DMS 273 treated with DMSO at 0.1 percent for 48 hours (cell line): ENCODE measurements at regions not wholly inside any gene's neighbourhood (a gene's known extent, or its start where the extent isn't known, plus 50 kb on each side); places are given as distances from the start of the nearest gene placed in this dataset.

Experiments used
- DNase-seq: peaks from one replicate; lab custom pipeline; 2025; lab: John Stamatoyannopoulos, UW

DNA sequence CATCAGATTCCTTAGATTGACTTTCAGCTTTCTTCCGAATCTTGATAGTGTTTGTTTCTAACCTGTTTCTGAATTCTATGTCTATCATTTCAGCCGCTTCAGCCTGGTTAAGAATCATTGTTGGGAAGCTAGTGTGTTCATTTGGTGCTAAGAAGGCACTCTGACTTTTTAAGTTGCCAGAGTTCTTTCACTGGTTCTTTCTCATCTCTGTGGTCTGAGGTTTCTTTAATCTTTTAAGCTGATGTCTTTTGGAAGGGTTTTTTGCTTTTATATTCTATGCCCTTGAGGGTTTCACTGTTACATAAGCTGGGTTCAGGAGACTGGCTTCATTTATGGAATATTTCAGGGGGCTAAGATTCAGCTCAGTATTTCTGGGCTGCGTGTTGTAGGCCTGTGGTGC lies 104.5 kb upstream of the PRSS58 start:
- DNase-seq, result no peak

- no peak for DNase-seq
Measured at GRCh38 chr7:142359694-142360279, 101.9 kb upstream of the PRSS58 start.

- DNase-seq, result no peak
Measured at GRCh38 chr7:142357953-142358520, 100.2 kb upstream of the PRSS58 start.

DNA sequence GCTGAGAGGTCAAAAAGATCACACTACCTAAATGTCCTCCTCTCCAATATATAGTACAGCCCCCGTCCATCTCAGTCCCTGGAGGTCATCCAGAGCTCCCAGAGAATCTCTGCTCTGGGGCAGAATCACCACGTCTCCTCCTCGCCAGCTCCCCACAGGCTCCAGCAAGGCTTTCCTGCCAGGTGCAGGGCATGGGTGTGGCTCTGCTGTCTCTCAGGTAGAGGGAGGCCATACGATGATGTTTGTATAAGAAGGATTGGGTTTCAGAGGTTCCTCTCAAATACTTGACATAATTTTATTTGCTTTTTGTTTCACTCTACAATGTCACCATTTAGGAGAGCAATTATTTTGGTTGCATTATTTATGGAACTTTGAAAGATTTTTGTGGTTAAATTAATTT lies 98.3 kb upstream of the PRSS58 start:
- DNase-seq, result no peak

DNA sequence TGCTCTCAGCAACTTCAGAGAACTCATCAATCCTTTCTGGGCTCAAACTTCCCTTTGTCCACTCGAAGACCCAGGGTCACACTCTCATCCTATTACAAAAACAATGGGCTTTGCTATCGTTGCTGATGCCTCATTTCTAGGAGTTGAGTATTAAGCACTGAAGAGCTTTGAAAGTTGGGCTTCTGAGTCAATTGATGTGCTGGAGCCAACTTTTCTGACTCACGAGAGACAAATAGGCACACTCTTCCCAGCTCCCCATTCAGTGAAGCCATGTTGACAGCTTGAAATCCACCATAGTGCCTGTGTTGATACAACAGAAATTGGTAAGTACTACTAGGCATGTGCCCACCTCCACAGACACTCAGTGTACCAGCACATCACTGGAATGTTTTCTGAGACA lies 97.5 kb upstream of the PRSS58 start:
- DNase-seq, result no peak

GRCh38 chr7:142353147-142354060 lies 95.5 kb upstream of the PRSS58 start:
- DNase-seq, result no peak

GRCh38 chr7:142352543-142352942 lies 94.7 kb upstream of the PRSS58 start:
- DNase-seq, result no peak

DNA sequence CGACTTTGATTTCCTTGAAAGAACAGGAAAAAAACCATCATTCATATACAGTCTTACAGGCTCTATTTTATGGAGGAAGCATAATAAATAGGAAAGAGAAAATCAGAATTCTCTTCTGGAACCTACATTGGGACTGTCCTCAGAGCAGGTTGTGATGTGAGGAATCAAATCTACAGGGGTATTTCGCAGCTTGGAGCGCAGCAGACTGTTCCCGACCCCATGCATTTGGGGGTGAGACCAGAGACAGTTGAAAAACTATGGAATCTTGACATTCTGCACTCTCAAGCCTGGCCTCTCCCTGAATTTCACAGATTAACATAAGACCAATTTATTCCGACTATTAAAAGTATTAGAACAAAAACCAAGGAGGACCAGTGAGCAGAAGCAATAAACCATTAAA lies 93.3 kb upstream of the PRSS58 start:
- DNase-seq, result no peak

DNA sequence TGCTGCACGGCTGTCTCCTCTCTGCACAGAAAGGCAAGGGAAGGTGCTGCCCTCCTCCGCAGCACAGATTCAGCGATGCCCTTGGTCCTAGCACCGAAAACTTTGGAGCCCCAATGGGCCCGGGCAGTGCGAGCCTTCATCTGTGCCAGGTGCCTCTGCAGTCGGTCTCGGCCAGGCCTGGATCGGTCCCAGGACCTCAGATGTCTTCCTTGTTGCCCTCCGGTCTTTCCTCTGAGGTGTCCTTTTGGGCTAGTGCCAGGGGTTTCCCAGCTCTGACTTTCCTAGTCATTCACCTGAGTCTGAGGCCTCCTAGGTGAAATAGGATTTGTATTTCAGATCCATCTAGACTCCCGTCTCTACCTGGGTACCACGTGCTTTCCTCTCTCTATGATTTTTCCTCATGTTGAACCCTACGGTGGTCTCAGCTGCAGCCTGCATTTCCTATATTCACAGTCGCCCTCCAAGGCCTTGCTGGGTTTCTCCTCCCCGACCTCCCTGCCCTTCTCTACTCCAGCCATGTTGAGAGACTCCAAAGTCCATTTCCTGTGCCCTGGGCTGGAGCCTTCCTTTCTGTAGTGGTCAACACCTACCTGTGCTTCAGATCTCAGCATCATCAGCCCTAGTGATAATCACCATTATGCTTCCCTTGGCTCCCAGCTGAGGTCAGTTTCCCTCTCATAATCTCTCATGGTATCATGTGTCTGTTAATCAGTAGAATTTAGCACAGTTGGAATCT lies 92.0 kb upstream of the PRSS58 start:
- no peak for DNase-seq

DNA sequence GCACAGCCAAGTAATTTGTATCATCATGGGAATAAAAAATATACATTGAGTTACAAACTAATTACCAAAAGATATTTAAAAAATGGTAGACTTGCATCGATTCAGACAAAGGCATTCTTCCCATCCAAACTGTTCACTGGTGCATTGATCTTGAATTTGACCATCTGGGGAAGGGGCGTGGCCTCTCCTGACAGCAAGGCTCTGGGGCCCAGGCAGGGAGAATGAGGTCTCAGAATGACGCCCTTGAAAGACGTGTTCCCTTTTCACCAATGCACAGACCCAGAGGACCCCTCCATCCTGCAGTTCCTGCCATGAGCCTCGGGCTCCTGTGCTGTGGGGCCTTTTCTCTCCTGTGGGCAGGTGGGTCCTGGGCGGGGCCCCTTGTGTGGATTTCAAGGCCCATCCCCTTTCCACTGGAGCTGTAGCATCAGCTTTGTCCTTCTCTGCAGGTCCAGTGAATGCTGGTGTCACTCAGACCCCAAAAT lies 91.1 kb upstream of the PRSS58 start:
- no peak for DNase-seq

GRCh38 chr7:142348100-142348499 lies 90.2 kb upstream of the PRSS58 start:
- no peak for DNase-seq

DNA sequence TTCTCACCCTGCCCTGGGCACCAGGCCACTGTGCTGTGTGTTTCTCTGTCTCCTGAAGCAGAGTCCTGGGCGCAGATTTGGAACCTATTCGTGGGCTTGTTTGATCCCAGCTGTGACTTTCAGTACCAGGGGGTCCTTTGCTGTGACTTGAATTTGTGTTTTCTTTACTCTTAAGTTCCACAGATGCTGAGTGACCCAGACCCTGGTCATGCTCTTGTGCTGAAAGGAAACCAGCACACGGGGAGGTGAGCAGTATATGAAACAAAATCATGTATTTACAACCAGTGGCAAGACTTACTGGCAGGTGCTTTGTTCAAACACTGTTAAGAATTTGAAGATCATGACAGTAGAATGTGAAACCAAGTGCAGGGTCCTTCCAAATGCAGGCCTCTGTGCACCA lies 89.2 kb upstream of the PRSS58 start:
- no peak for DNase-seq

GRCh38 chr7:142345811-142346210 lies 88.0 kb upstream of the PRSS58 start:
- DNase-seq, result no peak

DNA sequence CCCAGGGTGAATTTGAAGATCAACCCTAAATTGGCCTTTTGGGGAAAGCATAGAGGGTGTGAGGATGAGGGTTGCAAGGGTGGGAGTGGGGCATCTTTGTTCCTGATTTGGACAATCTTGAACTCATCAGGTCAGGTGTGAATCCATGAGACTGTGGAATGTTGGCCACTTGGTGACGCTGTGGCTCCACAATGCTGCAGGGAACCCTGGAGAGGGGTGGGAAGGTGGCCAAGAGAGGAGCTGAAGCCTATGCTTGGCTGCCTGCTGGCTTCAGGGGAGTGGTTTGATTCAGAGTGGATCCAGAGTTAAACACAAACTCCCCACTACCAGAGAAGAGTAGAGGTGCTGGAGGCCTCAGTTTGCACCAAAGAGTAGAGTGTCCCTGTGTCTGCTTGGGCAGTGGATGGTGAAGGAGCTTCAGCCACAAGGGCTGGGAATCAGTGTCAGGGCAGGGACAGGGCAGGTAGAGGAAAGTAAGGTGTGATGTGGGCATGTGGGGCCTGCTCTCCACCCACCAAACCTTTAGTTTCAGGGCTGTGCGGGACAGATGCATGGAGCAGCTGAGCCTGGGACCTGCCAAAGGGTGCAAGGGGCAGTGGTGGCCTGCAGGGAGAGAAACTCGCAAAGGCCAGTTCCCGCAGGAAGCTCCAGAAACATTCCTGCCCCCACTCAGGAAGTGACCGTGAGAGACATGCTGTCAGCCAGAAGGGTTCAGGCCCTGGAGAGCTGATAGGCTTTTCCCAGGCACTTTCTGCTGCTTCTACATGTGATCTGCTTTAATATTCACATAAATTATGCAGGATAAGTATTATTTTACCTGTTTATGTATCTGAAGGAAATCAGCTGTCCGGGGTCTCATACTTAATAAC lies 81.0 kb upstream of the PRSS58 start:
- no peak for DNase-seq

GRCh38 chr7:142337054-142338001 lies 79.5 kb upstream of the PRSS58 start:
- DNase-seq, result no peak

DNA sequence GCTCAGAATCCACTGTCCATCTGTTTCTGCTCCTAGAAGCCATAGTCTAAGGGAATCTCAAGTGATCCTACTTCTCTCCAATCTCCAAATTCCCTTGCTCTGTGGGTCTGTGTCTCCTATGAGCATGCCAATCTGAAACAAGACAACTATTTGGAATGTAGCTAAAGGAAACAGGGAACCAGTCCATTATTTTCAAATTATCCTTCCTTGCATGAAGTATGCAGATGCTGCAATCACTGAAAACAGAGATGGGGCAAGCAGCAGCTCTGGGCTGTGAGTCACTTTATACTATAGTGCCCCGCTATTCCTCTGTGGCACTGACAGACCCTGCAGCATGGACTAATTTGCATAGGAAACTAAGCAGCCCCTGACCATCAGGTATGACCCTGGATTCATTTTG lies 76.9 kb upstream of the PRSS58 start:
- DNase-seq, result no peak

DNA sequence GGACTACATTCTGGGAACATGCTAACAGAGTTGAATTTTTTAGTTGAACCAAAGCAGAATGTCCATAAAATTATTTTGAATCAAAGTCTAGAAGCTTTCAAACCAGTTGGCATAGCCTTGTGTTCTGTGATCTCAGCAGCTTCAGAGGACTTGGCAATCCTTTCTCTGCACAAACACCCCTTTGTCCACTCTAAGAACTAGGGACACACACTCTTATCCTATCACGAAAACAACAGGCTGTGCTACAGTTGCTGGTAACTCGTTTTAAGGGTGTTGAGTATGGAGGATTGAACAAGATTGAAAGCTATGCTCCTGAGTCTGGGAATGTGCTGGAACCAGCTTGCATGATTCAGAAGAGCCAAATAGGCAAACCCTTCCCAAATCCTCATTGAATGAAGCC lies 76.4 kb upstream of the PRSS58 start:
- no peak for DNase-seq

GRCh38 chr7:142332421-142332820 lies 74.6 kb upstream of the PRSS58 start:
- no peak for DNase-seq

GRCh38 chr7:142331941-142332340 lies 74.1 kb upstream of the PRSS58 start:
- DNase-seq, result no peak

DNA sequence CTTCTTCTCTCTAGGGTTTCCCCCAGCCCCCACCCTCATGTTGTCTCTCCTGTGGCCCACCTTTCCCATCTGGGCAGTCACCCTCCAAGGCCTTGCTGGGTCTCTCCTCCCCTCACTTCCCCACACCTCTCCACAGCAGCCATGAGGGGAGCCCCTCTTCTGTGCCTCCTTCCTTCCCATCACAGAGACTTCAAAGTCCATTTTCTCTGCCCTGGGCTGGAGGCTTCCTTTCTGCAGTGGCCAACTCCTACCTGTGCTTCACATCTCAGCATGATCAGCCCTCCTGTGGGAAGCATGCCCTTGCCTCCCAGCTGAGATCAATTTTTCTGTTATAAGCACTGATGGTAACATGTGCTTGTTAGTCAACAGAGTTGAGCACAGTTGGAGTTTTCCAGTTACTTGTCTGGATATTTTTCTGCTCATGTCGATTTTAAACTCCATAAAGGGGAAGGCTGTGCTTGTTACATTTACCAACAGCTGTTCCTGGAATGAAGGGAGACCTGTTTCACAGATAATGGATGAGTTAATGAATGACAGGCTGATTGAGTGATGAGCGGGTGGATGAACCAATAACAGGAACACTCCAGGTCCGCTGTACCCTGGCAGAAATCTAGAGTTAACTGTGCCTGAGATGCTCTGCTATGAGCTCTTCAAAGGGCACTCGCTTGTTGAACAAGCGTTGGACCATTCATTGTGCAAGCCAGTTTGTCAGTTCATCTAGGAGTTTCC lies 71.4 kb upstream of the PRSS58 start:
- no peak for DNase-seq
